ENCODE measurements at regions not wholly inside any gene's neighbourhood (a gene's known extent, or its start where the extent isn't known, plus 50 kb on each side); places are given as distances from the start of the nearest gene placed in this dataset.

GRCh38 chr6:117118490-117118889 lies 146.9 kb upstream of the VGLL2 start:
- Mint-ChIP-seq H3K9me3 (peaks cover 18% of the 10 kb centered on the region), H3K4me1 (no peaks in the 10 kb centered on the region), H3K4me3 (no peak overlapping the region), H3K27me3 (ENCODE audit: low read depth) (peaks cover 3% of the 10 kb centered on the region), H3K36me3 (ENCODE audit: low read depth) (no peaks in the 10 kb centered on the region), H3K27ac (no peak overlapping the region)
- no peak for TF ChIP-seq CTCF (IDR thresholded peaks at IDR 0.05; ENCODE audit: unreplicated experiment in 3 of 3)

DNA sequence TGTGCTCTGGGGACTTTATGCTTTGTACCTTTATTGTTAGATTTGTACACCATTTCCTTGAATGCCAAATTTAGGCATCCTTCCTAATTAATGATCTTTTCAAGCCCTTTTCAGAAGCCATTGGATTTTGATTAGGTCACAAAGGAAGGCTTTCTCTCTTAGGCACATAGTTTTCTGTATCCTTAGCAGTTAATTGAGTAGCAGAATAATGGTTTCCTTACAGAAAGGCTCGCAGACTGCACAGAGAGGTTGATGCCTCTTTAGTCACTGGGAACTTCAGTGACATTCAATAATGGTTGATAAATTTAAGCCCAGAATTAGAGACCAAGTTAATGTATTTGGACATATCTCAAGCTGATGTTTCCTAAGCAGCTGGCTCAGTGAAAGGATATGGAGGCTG lies 139.1 kb upstream of the VGLL2 start:
- Mint-ChIP-seq H3K27me3 (ENCODE audit: low read depth) (peaks cover 3% of the 10 kb centered on the region), H3K27ac (no peak overlapping the region), H3K36me3 (ENCODE audit: low read depth) (no peaks in the 10 kb centered on the region), H3K9me3 (peaks cover 2% of the 10 kb centered on the region), H3K4me3 (no peak overlapping the region), H3K4me1 (no peaks in the 10 kb centered on the region)
- TF ChIP-seq CTCF (IDR thresholded peaks at IDR 0.05; ENCODE audit: unreplicated experiment in 3 of 3), result no peak

GRCh38 chr6:117128052-117128451 lies 137.3 kb upstream of the VGLL2 start:
- Mint-ChIP-seq H3K4me1 (no peaks in the 10 kb centered on the region), H3K27ac (no peak overlapping the region), H3K36me3 (ENCODE audit: low read depth) (no peaks in the 10 kb centered on the region), H3K9me3 (no peaks in the 10 kb centered on the region), H3K4me3 (no peak overlapping the region), H3K27me3 (ENCODE audit: low read depth) (no peaks in the 10 kb centered on the region)
- no peak for TF ChIP-seq CTCF (IDR thresholded peaks at IDR 0.05; ENCODE audit: unreplicated experiment in 3 of 3)

DNA sequence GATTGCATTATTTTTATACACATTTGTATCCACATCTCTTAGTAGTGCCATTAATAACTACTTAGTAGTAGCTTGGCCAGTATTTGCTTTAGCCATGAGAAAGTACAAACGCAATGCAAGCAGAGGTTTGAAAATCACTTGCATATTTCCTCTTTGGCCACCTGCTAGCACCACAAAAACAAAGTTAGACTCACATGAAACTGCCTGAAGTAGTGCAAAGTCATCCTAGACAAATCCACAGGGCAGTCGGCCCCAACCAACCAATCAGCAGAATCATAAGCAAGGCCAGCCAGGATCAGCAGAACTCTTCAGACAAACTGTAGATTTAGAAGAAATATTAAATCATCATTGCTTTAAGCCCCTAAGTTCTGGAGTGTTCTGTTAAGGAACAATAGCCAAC lies 135.2 kb upstream of the VGLL2 start:
- no peak overlapping the region for H3K4me3 Mint-ChIP-seq
- no peaks in the 10 kb centered on the region for H3K27me3 Mint-ChIP-seq (ENCODE audit: low read depth)
- TF ChIP-seq CTCF (IDR thresholded peaks at IDR 0.05; ENCODE audit: unreplicated experiment in 3 of 3), result no peak
- no peaks in the 10 kb centered on the region for H3K9me3 Mint-ChIP-seq
- no peaks in the 10 kb centered on the region for H3K36me3 Mint-ChIP-seq (ENCODE audit: low read depth)
- no peaks in the 10 kb centered on the region for H3K4me1 Mint-ChIP-seq
- H3K27ac Mint-ChIP-seq, result no peak overlapping the region

DNA sequence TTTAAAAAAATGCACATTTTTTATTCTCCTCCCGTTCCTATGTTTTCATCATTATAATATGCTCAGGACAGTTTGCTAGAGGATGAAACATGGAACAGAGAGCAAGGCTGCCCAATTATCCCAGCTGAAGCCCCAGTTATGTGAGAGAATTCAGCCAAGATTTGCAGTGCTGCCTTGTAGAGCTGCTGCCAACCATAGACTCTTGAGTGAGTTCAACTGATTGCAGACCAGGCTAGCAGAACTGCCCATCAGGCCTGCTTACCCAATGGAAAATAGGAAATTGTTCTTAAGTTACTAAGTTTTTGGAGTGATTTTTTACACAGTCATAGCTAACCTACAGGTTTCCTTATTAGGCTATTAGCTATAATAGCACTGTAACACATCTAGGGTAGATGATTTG lies 128.7 kb upstream of the VGLL2 start:
- H3K4me1 Mint-ChIP-seq, result peaks cover 16% of the 10 kb centered on the region
- H3K27ac Mint-ChIP-seq, result no peak overlapping the region
- no peaks in the 10 kb centered on the region for H3K36me3 Mint-ChIP-seq (ENCODE audit: low read depth)
- H3K9me3 Mint-ChIP-seq, result no peaks in the 10 kb centered on the region
- H3K27me3 Mint-ChIP-seq (ENCODE audit: low read depth), result peaks cover 3% of the 10 kb centered on the region
- no peak for TF ChIP-seq CTCF (IDR thresholded peaks at IDR 0.05; ENCODE audit: unreplicated experiment in 3 of 3)
- H3K4me3 Mint-ChIP-seq, result no peak overlapping the region

GRCh38 chr6:117137711-117138110 lies 127.6 kb upstream of the VGLL2 start:
- H3K27ac Mint-ChIP-seq, result no peak overlapping the region
- no peak for TF ChIP-seq CTCF (IDR thresholded peaks at IDR 0.05; ENCODE audit: unreplicated experiment in 3 of 3)
- no peaks in the 10 kb centered on the region for H3K36me3 Mint-ChIP-seq (ENCODE audit: low read depth)
- peaks cover 3% of the 10 kb centered on the region for H3K27me3 Mint-ChIP-seq (ENCODE audit: low read depth)
- H3K9me3 Mint-ChIP-seq, result no peaks in the 10 kb centered on the region
- peaks cover 24% of the 10 kb centered on the region for H3K4me1 Mint-ChIP-seq
- H3K4me3 Mint-ChIP-seq, result no peak overlapping the region

Measured in nephron (organoid).